Astrocyte (in vitro differentiated cells and primary cell): ENCODE measurements at regions not wholly inside any gene's neighbourhood (a gene's known extent, or its start where the extent isn't known, plus 50 kb on each side); places are given as distances from the start of the nearest gene placed in this dataset.

ENCODE experiments used
- EZH2 ChIP-seq: IDR thresholded peaks from 2 replicates; pipeline ENCODE4 v1.6.1; 2012; ENCODE audit warnings: mild to moderate bottlenecking, low read length, inconsistent platforms; ENCODE audit not compliant: insufficient read depth
- TF ChIP-seq, protein P1 (sequence below): IDR thresholded peaks from 2 replicates; pipeline ENCODE4 v1.5.1; 2011; ENCODE audit warnings: low read depth, mild to moderate bottlenecking, inconsistent platforms, low read length, moderate library complexity; ENCODE audit not compliant: insufficient read depth

DNA sequence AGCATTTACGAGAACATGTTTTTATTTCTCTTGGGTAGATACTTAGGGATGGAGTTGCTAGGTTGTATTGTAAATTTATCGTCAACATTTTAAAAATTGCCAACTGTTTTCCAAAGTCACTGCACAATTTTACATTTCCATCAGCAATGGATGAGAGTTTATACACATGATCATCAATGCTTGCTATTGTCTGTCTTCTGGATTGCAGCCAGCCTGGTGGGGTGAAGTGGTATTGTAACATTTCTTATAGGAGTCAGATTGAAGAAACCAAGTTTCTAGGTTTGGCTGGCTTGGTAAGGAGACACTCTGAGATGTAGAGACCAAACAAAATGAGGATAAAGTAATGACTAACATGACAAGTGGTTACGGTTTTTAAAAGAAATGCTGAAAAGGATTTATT lies 57.1 kb upstream of the HDDC2 start:
- TF ChIP-seq, protein P1, sequence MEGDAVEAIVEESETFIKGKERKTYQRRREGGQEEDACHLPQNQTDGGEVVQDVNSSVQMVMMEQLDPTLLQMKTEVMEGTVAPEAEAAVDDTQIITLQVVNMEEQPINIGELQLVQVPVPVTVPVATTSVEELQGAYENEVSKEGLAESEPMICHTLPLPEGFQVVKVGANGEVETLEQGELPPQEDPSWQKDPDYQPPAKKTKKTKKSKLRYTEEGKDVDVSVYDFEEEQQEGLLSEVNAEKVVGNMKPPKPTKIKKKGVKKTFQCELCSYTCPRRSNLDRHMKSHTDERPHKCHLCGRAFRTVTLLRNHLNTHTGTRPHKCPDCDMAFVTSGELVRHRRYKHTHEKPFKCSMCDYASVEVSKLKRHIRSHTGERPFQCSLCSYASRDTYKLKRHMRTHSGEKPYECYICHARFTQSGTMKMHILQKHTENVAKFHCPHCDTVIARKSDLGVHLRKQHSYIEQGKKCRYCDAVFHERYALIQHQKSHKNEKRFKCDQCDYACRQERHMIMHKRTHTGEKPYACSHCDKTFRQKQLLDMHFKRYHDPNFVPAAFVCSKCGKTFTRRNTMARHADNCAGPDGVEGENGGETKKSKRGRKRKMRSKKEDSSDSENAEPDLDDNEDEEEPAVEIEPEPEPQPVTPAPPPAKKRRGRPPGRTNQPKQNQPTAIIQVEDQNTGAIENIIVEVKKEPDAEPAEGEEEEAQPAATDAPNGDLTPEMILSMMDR: no peak
- TF ChIP-seq EZH2: no peak
